Small intestine (tissue), 7 donors: ENCODE measurements at regions not wholly inside any gene's neighbourhood (a gene's known extent, or its start where the extent isn't known, plus 50 kb on each side); places are given as distances from the start of the nearest gene placed in this dataset.
A peak's percentile ranks its signal among the peaks of the same experiment; 100 is the strongest.

Experiments used
- DNase-seq, 2 donors: peaks; one replicate each; pipeline versions ENCODE4 v3.0.0 to v3.0.0-alpha.2; 2013
- FAIRE-seq: peaks from 2 replicates; lab custom pipeline; 2012; peaks lifted over from hg19 to GRCh38; lab: Jason Lieb, UNC
- H3K27ac ChIP-seq, 3 donors: one replicate each; pipeline ENCODE4 v1.5.1; 2013; ENCODE audit warnings: low read length in 2 of 3, mild to moderate bottlenecking in 2 of 3, control low read depth in 1 of 3, inconsistent platforms in 1 of 3, low read depth in 1 of 3, moderate library complexity in 1 of 3
- H3K27me3 ChIP-seq, 3 donors: one replicate each; pipeline ENCODE4 v1.6.1; 2013; ENCODE audit warnings: low read length in 3 of 3, inconsistent platforms in 1 of 3; ENCODE audit not compliant: control insufficient read depth in 3 of 3, insufficient read depth in 3 of 3
- H3K36me3 ChIP-seq, 3 donors: one replicate each; pipeline ENCODE4 v1.6.1; 2013; ENCODE audit warnings: low read length in 3 of 3, inconsistent platforms in 1 of 3, low read depth in 1 of 3, mild to moderate bottlenecking in 1 of 3, moderate library complexity in 1 of 3; ENCODE audit not compliant: control insufficient read depth in 3 of 3, insufficient read depth in 2 of 3
- H3K4me1 ChIP-seq, 3 donors: one replicate each; pipeline ENCODE4 v1.6.1; 2013; ENCODE audit warnings: low read length in 2 of 3, inconsistent platforms in 1 of 3, low read depth in 1 of 3, mild to moderate bottlenecking in 1 of 3, moderate library complexity in 1 of 3; ENCODE audit not compliant: control insufficient read depth in 3 of 3, insufficient read depth in 2 of 3
- H3K4me3 ChIP-seq, 3 donors: one replicate each; pipeline ENCODE4 v1.5.1; 2013; ENCODE audit warnings: low read length in 3 of 3, control low read depth in 1 of 3, inconsistent platforms in 1 of 3, low read depth in 1 of 3, mild to moderate bottlenecking in 1 of 3, moderate library complexity in 1 of 3
- H3K9me3 ChIP-seq, 2 donors: one replicate each; pipeline ENCODE4 v1.6.1; 2013; ENCODE audit warnings: low read depth in 1 of 2, low read length in 1 of 2; ENCODE audit not compliant: control insufficient read depth in 2 of 2, insufficient read depth in 1 of 2
- WGBS, 3 donors: extraction: QIAGEN DNeasy Blood & Tissue Kit; methylation state at CpG; one replicate each; pipeline ENCODE4 v1.1.7; 2013; 5-methylcytosine and 5-hydroxymethylcytosine counted together
- donor health status: healthy with polysubstance abuse.
- donor health status: control.
- donor health status: control.
- donor health status: Bipolar disorder and iron deficiency.
- donor health status: healthy.

GRCh38 chr18:78721238-78721875, 258.3 kb upstream of the SALL3 start:
- peaks cover 0 to 7% (median 6%) of the 10 kb centered on the region in 3 donors for H3K27me3 ChIP-seq
- no peak overlapping the region for H3K4me3 ChIP-seq
- H3K9me3 ChIP-seq = no peaks in the 10 kb centered on the region
- no peak for FAIRE-seq
- no peaks in the 10 kb centered on the region for H3K36me3 ChIP-seq
- H3K27ac ChIP-seq = no peak overlapping the region
- 12 to 22% (median 15%) methylated on average over 21 to 22 of the region's 22 CpGs for WGBS, 3 donors
- peak; percentile 3 to 28 for DNase-seq
- H3K4me1 ChIP-seq = no peaks in the 10 kb centered on the region

DNA sequence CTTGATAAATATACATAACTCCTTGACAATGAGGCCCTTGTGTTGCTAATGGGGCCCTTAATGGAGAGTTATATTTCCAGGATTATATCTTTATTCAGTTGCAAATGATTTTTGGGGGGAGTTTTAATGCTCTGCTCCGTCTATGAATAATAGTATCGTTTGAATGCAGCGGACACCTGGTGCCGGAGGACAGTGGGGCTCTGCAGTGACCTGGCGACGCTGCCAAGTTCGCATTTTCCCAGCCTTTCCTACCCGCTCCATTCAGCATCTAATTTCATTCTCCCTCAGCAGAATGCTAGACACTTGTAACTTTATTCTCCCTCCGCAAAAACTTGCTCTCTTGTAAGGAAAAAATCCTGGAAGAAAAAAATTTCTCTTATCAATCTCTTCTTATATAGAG, 257.6 kb upstream of the SALL3 start:
- no peaks in the 10 kb centered on the region for H3K9me3 ChIP-seq
- no peak overlapping the region for H3K4me3 ChIP-seq
- FAIRE-seq (no peak), DNase-seq (no peak)
- no peak overlapping the region for H3K27ac ChIP-seq
- H3K27me3 ChIP-seq = peaks cover 0 to 7% (median 6%) of the 10 kb centered on the region in 3 donors
- no peaks in the 10 kb centered on the region for H3K4me1 ChIP-seq
- H3K36me3 ChIP-seq = no peaks in the 10 kb centered on the region
- WGBS, 3 donors = 17 to 45% (median 35%) methylated on average over 9 of the region's 9 CpGs

GRCh38 chr18:78722386-78722785, 257.2 kb upstream of the SALL3 start:
- no peaks in the 10 kb centered on the region for H3K4me1 ChIP-seq
- DNase-seq (no peak), FAIRE-seq (no peak)
- H3K36me3 ChIP-seq = no peaks in the 10 kb centered on the region
- WGBS, 3 donors = 30 to 54% (median 39%) methylated on average over 10 of the region's 10 CpGs
- no peak overlapping the region for H3K27ac ChIP-seq
- no peaks in the 10 kb centered on the region for H3K9me3 ChIP-seq
- peaks cover 0 to 7% (median 6%) of the 10 kb centered on the region in 3 donors for H3K27me3 ChIP-seq
- H3K4me3 ChIP-seq = no peak overlapping the region

DNA sequence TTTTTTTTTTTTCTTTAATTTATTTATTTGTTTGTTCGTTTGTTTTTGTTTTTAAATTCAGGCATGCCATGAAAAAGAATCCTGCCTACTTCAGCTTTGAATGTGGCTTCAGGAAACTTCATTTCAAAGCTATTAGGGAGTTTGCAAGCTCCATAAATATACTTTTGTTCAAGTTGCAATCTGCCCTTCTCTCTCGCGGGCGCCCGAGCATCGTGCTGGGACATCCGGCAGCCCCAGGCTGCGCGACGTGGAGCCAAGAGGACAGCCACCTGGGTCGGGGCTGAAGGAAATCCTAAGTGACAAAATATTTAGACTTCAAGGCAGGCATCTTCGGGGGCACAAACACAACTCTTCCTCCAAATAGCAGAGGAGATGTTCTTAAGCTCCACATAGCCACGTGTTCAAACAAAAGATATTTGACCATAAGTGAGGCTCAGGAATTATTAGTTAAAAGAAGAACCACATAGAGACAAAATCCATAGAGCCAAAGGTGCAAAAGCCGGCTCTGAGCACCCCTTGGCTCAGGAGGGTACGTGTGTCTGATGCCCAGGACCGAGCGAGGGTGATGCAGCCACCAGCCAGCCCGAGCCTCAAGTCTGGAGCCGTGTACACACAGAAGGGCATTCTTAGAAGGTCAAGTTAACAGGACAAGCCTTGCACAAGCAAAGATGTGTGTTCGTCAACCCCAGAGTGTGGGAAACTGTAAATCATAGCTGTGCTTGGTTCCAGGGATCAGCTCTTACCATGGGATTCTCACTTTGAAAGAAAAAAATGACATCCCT, 256.5 kb upstream of the SALL3 start:
- no peak for FAIRE-seq
- WGBS, 3 donors = 70 to 84% (median 76%) methylated on average over 20 of the region's 20 CpGs
- Histone ChIP-seq H3K4me1 (no peaks in the 10 kb centered on the region), H3K9me3 (no peaks in the 10 kb centered on the region), H3K27ac (no peak overlapping the region), H3K36me3 (no peaks in the 10 kb centered on the region), H3K27me3 (peaks cover 0 to 7% (median 6%) of the 10 kb centered on the region in 3 donors), H3K4me3 (no peak overlapping the region)
- no peak for DNase-seq

DNA sequence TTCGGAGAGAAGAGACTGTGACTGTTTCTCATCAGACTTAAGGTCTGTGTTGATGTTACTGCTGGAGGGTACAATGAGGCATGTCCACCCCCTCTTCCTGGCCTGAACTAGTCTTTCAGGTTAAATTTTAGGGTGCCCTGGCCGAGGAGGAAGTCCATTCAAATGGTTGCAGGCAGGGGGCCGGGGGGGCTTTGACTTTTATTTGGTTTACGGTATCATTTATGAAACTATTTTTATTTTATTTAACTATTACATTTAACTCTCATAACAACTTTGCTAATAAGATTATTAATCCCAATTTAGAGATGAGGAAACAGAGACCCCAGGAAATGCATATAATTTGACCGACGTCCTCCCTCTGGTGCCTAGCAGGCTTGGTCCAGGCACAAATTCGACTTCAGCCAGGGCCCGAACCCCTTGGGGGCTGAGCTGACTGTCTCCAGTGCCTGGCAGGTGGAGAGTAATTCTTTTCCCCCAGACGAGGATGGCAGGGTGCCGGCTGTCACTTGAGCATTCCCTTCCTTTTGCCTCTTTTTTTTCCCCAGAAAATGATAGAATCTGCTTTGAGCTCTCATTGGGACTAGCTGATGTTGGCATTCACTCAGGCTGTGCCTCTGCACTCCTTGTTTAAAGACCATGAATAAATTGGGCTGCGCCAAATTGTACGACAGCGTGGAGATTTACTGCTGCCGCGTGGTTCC, 255.3 kb upstream of the SALL3 start:
- H3K4me3 ChIP-seq = no peak overlapping the region
- no peak overlapping the region for H3K27ac ChIP-seq
- H3K4me1 ChIP-seq = no peaks in the 10 kb centered on the region
- DNase-seq (no peak), FAIRE-seq (no peak)
- WGBS, 3 donors = 80 to 82% (median 82%) methylated on average over 15 of the region's 15 CpGs
- no peaks in the 10 kb centered on the region for H3K9me3 ChIP-seq
- peaks cover 0 to 9% (median 7%) of the 10 kb centered on the region in 3 donors for H3K27me3 ChIP-seq
- H3K36me3 ChIP-seq = no peaks in the 10 kb centered on the region

DNA sequence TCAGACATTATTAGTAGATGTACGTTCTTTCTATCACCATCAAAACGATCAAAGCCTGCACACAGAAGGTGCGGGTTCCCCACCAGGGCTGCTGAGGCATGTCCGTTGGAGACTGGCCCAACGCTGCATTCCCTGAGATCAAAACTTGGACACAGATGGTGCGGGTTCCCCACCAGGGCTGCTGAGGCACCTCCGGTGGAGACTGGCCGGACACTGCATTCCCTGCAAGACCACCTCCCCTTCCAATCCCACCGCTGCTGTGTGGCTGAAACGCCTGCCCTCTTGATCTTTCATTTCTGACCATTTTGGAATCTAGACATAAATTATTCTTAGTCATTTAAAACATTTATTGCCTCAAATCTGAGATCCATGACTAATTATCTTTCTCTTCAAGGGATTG, 254.2 kb upstream of the SALL3 start:
- Histone ChIP-seq H3K9me3 (no peaks in the 10 kb centered on the region), H3K4me3 (no peak overlapping the region), H3K27ac (no peak overlapping the region), H3K27me3 (peaks cover 0 to 9% (median 7%) of the 10 kb centered on the region in 3 donors), H3K36me3 (no peaks in the 10 kb centered on the region), H3K4me1 (no peaks in the 10 kb centered on the region)
- 88 to 89% (median 88%) methylated on average over 10 of the region's 10 CpGs for WGBS, 3 donors
- FAIRE-seq (no peak), DNase-seq (no peak)

- 93 to 95% (median 94%) methylated on average over 49 to 50 of the region's 50 CpGs for WGBS, 3 donors
- Histone ChIP-seq H3K27ac (no peak overlapping the region), H3K9me3 (no peaks in the 10 kb centered on the region), H3K36me3 (no peaks in the 10 kb centered on the region), H3K4me3 (no peak overlapping the region), H3K4me1 (no peaks in the 10 kb centered on the region), H3K27me3 (peaks cover 0 to 7% (median 6%) of the 10 kb centered on the region in 3 donors)
- no peak for DNase-seq
- FAIRE-seq = no peak
Observed at GRCh38 chr18:78726326-78727056, 253.1 kb upstream of the SALL3 start.
